Nephron (organoid): ENCODE measurements at regions not wholly inside any gene's neighbourhood (a gene's known extent, or its start where the extent isn't known, plus 50 kb on each side); places are given as distances from the start of the nearest gene placed in this dataset.

Experiments used
- H3K27ac Mint-ChIP-seq, 3 experiments: 2 replicates each; pipeline ENCODE4 v1.8.0; 2020; ENCODE audit warnings: mixed read lengths in 3 of 3, mild to moderate bottlenecking in 2 of 3, moderate library complexity in 1 of 3
- H3K27me3 Mint-ChIP-seq: 2 replicates; pipeline ENCODE4 v1.8.0; 2021; ENCODE audit warnings: low read depth, mild to moderate bottlenecking, moderate library complexity, mixed read lengths
- H3K36me3 Mint-ChIP-seq: 2 replicates; pipeline ENCODE4 v1.8.0; 2020; ENCODE audit warnings: low read depth, mixed read lengths
- H3K4me1 Mint-ChIP-seq: 2 replicates; pipeline ENCODE4 v1.8.0; 2020; ENCODE audit warnings: mixed read lengths
- H3K4me3 Mint-ChIP-seq, 3 experiments: 2 replicates each; pipeline ENCODE4 v1.8.0; 2020; ENCODE audit warnings: mild to moderate bottlenecking in 3 of 3, mixed read lengths in 3 of 3, moderate library complexity in 2 of 3
- H3K9me3 Mint-ChIP-seq: 2 replicates; pipeline ENCODE4 v1.8.0; 2020; ENCODE audit warnings: mixed read lengths
- CTCF ChIP-seq, 3 experiments: fragments of 200-600 bp; sonication (generic); IDR thresholded peaks; one replicate each; pipeline ENCODE4 v1.5.0; 2021; ENCODE audit warnings: antibody characterized with exemption in 3 of 3; ENCODE audit not compliant: unreplicated experiment in 3 of 3

- peaks cover 6% of the 10 kb centered on the region for H3K9me3 Mint-ChIP-seq
- peaks cover 3% of the 10 kb centered on the region for H3K4me1 Mint-ChIP-seq
- H3K27me3 Mint-ChIP-seq, result no peaks in the 10 kb centered on the region
- H3K36me3 Mint-ChIP-seq, result no peaks in the 10 kb centered on the region
- peak; percentile 83 to 87 (median 84) for TF ChIP-seq CTCF (IDR thresholded peaks at IDR 0.05; ENCODE audit: unreplicated experiment in 3 of 3)
- H3K4me3 Mint-ChIP-seq, result no peak overlapping the region
- no peak overlapping the region for H3K27ac Mint-ChIP-seq
These were observed 69.0 kb upstream of the VOPP1 start for GRCh38 chr7:55641273-55641691.

GRCh38 chr7:55639640-55640039 is 67.3 kb upstream of the VOPP1 start:
- H3K36me3 Mint-ChIP-seq, result no peaks in the 10 kb centered on the region
- H3K4me3 Mint-ChIP-seq, result no peak overlapping the region
- TF ChIP-seq CTCF (IDR thresholded peaks at IDR 0.05; ENCODE audit: unreplicated experiment in 3 of 3), result no peak
- H3K27ac Mint-ChIP-seq, result no peak overlapping the region
- no peaks in the 10 kb centered on the region for H3K27me3 Mint-ChIP-seq
- peaks cover 6% of the 10 kb centered on the region for H3K9me3 Mint-ChIP-seq
- H3K4me1 Mint-ChIP-seq, result peaks cover 3% of the 10 kb centered on the region

GRCh38 chr7:55629051-55629677 is 56.9 kb upstream of the VOPP1 start:
- Mint-ChIP-seq H3K27ac (no peak overlapping the region), H3K9me3 (peaks cover 5% of the 10 kb centered on the region), H3K4me3 (no peak overlapping the region), H3K36me3 (no peaks in the 10 kb centered on the region), H3K27me3 (no peaks in the 10 kb centered on the region), H3K4me1 (no peaks in the 10 kb centered on the region)
- TF ChIP-seq CTCF (IDR thresholded peaks at IDR 0.05; ENCODE audit: unreplicated experiment in 3 of 3), result no peak

GRCh38 chr7:55624813-55625212 is 52.5 kb upstream of the VOPP1 start:
- TF ChIP-seq CTCF (IDR thresholded peaks at IDR 0.05; ENCODE audit: unreplicated experiment in 3 of 3), result no peak
- Mint-ChIP-seq H3K9me3 (peaks cover 9% of the 10 kb centered on the region), H3K4me1 (no peaks in the 10 kb centered on the region), H3K4me3 (no peak overlapping the region), H3K27me3 (no peaks in the 10 kb centered on the region), H3K36me3 (no peaks in the 10 kb centered on the region), H3K27ac (no peak overlapping the region)

- H3K4me3 Mint-ChIP-seq, result no peak overlapping the region
- H3K9me3 Mint-ChIP-seq, result peaks cover 11% of the 10 kb centered on the region
- no peaks in the 10 kb centered on the region for H3K36me3 Mint-ChIP-seq
- TF ChIP-seq CTCF (IDR thresholded peaks at IDR 0.05; ENCODE audit: unreplicated experiment in 3 of 3), result no peak
- H3K4me1 Mint-ChIP-seq, result no peaks in the 10 kb centered on the region
- H3K27ac Mint-ChIP-seq, result no peak overlapping the region
- H3K27me3 Mint-ChIP-seq, result no peaks in the 10 kb centered on the region
These were observed 51.3 kb upstream of the VOPP1 start for GRCh38 chr7:55623617-55624016.

GRCh38 chr7:55622241-55622640 is 49.9 kb upstream of the VOPP1 start:
- no peaks in the 10 kb centered on the region for H3K4me1 Mint-ChIP-seq
- TF ChIP-seq CTCF (IDR thresholded peaks at IDR 0.05; ENCODE audit: unreplicated experiment in 3 of 3), result no peak
- H3K36me3 Mint-ChIP-seq, result no peaks in the 10 kb centered on the region
- H3K9me3 Mint-ChIP-seq, result peaks cover 20% of the 10 kb centered on the region
- H3K4me3 Mint-ChIP-seq, result no peak overlapping the region
- H3K27ac Mint-ChIP-seq, result no peak overlapping the region
- no peaks in the 10 kb centered on the region for H3K27me3 Mint-ChIP-seq
